Pons (tissue), 1 donor: ENCODE measurements at regions not wholly inside any gene's neighbourhood (a gene's known extent, or its start where the extent isn't known, plus 50 kb on each side); places are given as distances from the start of the nearest gene placed in this dataset.
"Not testable (repeated sequence)": the region's sequence is repeated elsewhere in the genome, so short reads cannot be mapped to it uniquely, and the experiment has no call there.

Experiments used
- DNase-seq: peaks from one replicate; pipeline ENCODE4 v3.0.0-alpha.2; 2016; ENCODE audit warnings: low spot score

- DNase-seq = no peak
These were observed 56.3 kb upstream of the SPEF2 start for GRCh38 chr5:35561396-35561795.

DNA sequence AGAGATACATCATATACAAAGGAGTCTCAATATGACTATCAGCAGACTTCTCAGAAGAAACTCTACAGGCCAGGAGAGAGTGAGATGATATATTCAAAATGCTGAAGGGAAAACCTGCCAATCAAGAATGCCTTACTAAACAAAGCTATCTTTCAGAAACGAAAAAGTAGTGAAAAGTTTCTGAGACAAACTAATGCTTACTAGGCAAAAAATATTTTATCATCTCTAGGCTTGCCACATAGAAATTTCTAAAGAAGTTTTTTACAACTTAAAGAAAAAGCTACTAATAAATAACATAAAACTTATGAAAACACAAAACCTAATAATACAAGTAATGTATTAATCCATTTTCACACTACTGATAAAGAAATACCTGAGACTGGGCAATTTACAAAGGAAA is 59.9 kb upstream of the SPEF2 start:
- DNase-seq = no peak

DNA sequence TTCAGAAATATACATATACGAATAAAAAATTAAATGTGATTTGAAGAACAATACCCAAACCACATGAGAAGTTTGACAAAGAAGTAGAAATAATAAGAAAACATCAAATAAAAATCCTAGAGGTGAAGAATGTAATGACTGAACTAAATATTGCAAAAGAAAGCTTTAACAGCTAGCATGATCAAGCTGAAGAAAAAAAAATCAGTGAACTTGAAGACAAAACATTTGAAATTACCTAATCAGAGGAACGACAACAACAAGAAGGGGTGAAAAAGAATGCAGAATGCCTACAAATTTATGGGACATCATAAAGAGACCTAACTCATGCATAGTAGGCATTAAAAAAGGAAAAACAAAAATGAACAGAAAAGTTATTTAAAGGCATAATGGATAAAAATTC is 60.5 kb upstream of the SPEF2 start:
- no peak for DNase-seq

DNA sequence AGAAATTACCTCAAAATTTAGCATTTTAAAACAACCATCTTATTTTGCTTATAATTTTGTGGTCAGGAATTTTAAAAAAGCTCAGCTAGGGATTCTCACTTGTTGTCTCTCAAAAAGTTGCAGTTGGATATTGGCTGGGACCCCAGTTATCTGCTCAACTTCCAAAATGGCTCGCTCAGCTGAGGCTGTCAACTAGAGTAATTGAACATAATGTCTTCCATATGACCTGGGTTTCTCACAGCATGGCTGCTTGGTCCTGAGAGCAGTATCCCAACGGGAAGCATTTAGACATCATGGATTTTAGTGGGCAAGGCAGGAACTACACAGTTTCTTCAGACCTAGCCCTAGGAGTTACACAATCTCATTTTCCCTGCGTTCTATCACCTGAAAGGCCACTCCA is 63.6 kb upstream of the SPEF2 start:
- DNase-seq = no peak

- no peak for DNase-seq
These were observed 72.5 kb upstream of the SPEF2 start for GRCh38 chr5:35545190-35545589.

DNA sequence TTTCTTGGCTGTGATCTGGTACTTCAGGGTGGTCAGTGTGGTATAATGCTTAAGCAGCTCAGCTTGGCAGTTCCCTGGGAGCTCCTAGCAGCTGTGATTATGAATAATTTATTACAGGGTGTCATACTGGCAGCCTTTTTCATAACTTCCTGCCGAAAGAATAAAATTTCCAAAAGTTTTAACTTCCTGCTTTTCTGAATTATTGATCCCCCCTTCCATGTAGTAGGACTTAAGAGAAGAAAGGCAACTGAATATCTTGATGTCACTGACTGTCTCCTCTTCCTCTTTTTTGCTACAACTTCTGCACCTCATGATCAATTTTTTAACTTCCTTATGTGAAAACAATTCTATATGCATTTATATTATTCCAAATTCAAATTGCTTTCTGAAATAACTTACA is 74.3 kb upstream of the SPEF2 start:
- DNase-seq = no peak

DNA sequence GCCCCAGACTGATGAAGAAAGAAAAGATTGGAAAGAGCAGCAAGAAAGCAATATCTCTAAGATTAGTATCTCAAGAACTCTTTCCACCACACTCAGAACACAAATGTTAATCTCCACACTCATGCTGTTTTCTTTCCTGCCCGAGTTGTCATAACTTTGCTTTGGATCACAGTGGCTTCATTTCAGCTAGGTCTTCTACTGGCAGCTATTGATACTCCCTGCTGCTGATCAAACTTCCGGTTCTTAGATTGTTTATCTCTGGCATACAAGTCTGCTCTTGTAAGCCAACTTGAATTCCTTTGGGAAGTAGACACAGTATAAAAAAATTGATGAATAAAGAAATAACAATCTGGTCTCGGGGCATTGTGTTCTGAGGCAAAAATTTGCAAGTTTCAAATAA is 77.7 kb upstream of the SPEF2 start:
- DNase-seq = no peak

- no peak for DNase-seq
These were observed 79.3 kb upstream of the SPEF2 start for GRCh38 chr5:35538198-35538931.

- DNase-seq = no peak
These were observed 84.5 kb upstream of the SPEF2 start for GRCh38 chr5:35533156-35533555.

GRCh38 chr5:35531553-35531952 is 86.1 kb upstream of the SPEF2 start:
- DNase-seq = not testable (repeated sequence)

- DNase-seq = no peak
These were observed 99.6 kb upstream of the SPEF2 start for GRCh38 chr5:35518104-35518503.

DNA sequence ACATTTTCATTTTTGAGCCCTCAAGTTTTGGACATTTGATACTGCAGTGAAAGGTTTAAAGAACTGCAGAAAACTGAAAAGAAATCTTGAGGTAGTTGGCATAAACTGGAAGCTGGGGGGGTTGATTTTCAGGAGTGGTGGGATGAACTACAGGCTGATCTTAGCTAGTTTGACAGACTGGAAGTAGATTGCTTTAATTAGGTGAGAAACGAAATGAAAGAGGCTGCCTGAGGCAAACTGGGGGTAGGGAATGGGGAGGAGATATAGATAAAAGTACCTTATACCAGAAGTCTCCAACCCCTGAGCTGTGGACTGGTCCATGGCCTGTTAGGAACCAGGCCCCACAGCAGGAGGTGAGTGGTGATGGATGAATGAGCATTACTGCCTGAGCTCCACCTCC is 101.4 kb upstream of the SPEF2 start:
- no peak for DNase-seq

DNA sequence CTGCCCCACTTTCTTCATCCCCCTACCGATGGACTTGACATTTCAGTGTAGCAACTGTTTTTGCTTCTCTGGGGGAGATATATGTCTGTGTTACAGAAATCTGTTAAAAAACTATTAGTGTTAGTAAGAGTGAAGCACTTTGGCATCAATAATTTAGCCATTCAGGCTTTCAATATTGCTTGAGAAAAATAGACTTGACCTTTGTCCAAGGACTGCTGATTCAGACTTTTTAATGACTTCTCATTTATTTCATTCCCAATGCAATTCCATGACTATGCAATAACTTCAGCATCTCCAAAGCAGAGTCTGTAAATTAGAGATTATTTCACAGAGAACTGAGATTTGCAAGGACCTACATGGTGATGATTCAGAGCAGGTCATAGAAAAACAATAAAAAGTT is 104.1 kb upstream of the SPEF2 start:
- DNase-seq = no peak

- DNase-seq = no peak
These were observed 115.5 kb upstream of the SPEF2 start for GRCh38 chr5:35502206-35502605.

DNA sequence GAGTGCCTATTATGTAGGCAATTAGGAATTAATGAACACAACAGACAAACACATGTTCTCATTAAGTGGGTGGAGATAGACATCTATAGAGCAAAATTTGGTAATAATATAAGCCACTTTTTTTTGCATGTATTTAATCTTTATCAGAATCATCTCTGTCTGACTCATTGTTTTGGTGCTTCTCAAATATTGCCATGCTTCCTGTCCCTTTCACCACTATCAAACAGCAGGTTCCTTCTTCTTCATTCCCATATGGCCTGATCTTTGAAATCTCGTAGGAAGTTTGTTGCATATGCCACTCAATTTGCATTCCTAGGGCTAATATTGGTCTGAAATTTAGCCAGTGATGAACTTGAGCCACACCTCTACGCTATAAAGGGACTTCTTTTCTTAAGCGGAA is 128.9 kb upstream of the SPEF2 start:
- no peak for DNase-seq

GRCh38 chr5:35488055-35488454 is 129.6 kb upstream of the SPEF2 start:
- no peak for DNase-seq

- DNase-seq = no peak
These were observed 130.2 kb upstream of the SPEF2 start for GRCh38 chr5:35487233-35488025.

DNA sequence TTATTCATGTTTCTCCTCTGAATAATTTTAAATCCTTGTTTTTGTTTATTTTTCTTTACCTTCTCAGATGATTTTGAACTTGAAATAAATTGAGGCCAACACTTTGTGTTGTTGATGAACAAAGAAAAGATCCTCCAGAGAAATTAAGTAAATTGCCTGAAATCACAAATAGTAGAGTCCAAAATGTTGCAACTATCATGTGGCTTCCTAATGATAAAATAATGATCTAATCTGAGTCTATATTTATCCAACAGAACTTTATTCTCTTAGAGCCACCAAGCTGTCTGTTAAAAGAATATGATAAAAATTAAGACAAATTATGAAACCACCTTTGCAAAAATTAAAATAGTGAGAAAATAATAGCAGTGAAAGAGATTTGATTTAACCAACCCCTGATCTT is 132.2 kb upstream of the SPEF2 start:
- DNase-seq = no peak

GRCh38 chr5:35484241-35484640 is 133.4 kb upstream of the SPEF2 start:
- no peak for DNase-seq

DNA sequence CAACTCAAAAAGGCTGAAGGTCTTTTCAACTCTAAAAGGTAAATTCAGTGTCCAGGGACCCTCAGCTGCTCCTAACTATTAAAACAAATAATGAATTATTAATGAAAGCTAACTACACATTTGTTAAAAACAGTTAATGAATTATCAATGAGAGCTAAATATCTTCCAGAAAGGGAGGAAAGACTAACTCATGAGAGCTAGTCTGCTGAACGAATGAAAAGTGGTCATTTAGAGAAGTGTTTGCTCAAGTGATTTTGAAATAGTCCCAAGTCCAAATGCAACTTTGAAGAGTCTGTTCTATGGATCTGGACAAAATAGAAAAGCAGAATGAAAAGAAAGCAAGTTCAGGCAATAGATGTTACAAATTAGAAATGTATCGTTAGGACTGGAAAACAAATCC is 133.9 kb upstream of the SPEF2 start:
- no peak for DNase-seq

GRCh38 chr5:35483191-35483590 is 134.5 kb upstream of the SPEF2 start:
- DNase-seq = no peak

DNA sequence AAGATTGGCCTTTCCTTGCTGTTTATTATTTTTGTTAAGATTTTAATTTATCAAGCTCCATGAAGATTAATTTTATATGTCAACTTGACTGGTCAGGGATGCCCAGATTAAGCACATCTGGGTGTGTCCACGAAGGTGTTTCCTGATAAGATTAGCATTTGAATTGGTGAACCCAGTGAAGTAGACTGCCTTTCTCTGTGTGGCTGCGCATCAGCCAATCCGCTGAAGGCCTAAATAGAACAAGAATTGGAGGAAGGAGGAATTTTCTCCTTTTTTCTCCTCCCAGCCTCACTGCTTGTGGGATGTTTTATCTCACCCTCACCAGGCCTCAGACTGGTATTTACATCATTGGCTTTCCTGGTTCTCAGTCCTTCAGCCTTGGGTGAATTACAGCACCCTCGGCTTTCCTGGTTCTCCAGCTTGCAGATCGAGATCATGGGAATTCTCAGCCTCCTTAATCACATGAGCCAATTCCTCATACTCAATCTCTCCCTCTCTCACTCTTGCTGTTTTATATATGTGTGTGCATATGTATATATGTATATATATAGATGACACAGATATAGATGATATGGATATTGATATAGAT is 135.4 kb upstream of the SPEF2 start:
- no peak for DNase-seq
